Thymus (tissue), 11 donors: ENCODE measurements at regions not wholly inside any gene's neighbourhood (a gene's known extent, or its start where the extent isn't known, plus 50 kb on each side); places are given as distances from the start of the nearest gene placed in this dataset.
"Not testable (repeated sequence)": the region's sequence is repeated elsewhere in the genome, so short reads cannot be mapped to it uniquely, and the experiment has no call there.

Experiments
- DNase-seq, 9 donors: peaks; one replicate each; pipeline ENCODE4 v3.0.0-alpha.2; 2013; ENCODE audit warnings: low spot score in 9 of 9, low read depth in 6 of 9, missing footprints in 1 of 9
- H3K27ac ChIP-seq, 2 donors: one replicate each; pipeline ENCODE4 v1.5.1; 2013; ENCODE audit warnings: control low read depth in 1 of 2, low read depth in 1 of 2, low read length in 1 of 2, mild to moderate bottlenecking in 1 of 2, moderate library complexity in 1 of 2
- H3K27me3 ChIP-seq, 2 donors: one replicate each; pipeline ENCODE4 v1.5.1; 2013; ENCODE audit warnings: low read length in 1 of 2; ENCODE audit not compliant: control insufficient read depth in 2 of 2, insufficient read depth in 1 of 2
- H3K36me3 ChIP-seq, 2 donors: one replicate each; pipeline ENCODE4 v1.5.1; 2013; ENCODE audit warnings: low read length in 1 of 2, mild to moderate bottlenecking in 1 of 2, moderate library complexity in 1 of 2; ENCODE audit not compliant: control insufficient read depth in 2 of 2, insufficient read depth in 2 of 2
- H3K4me1 ChIP-seq, 2 donors: one replicate each; pipeline ENCODE4 v1.5.1; 2013; ENCODE audit warnings: low read length in 2 of 2; ENCODE audit not compliant: control insufficient read depth in 2 of 2, insufficient read depth in 2 of 2
- H3K4me3 ChIP-seq, 2 donors: one replicate each; pipeline ENCODE4 v1.5.1; 2013; ENCODE audit warnings: low read length in 2 of 2, control low read depth in 1 of 2, mild to moderate bottlenecking in 1 of 2
- H3K9me3 ChIP-seq, 2 donors: one replicate each; pipeline ENCODE4 v1.5.1; 2013; ENCODE audit warnings: low read length in 1 of 2, mild to moderate bottlenecking in 1 of 2; ENCODE audit not compliant: control insufficient read depth in 2 of 2, insufficient read depth in 1 of 2
- WGBS: extraction: QIAGEN DNeasy Blood & Tissue Kit; methylation state at CpG from one replicate; pipeline ENCODE4 v1.1.7; 2013; 5-methylcytosine and 5-hydroxymethylcytosine counted together
- donor health status: healthy.

DNA sequence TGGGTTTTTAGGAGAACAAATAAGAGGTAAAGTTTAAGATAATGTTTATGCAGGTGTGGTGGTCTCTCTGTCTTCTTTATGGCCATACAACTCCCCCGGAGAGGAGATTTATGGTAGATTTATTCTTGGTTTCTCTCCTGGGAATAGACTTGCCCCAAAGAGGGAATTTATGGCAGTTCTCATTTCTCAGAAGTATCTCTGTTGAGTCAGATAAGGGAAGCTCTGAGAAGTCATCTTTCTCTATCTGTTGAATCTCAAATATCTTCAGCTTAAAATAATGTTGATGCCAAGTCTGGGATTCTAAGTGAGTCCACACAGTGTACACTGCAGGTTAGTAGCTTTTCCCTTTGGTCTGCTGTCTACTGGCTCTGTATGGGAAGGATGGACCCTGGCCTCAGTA, 276.4 kb upstream of the PLET1 start:
- Histone ChIP-seq H3K9me3 (no peaks in the 10 kb centered on the region), H3K36me3 (no peaks in the 10 kb centered on the region), H3K4me1 (peaks cover 0 to 7% of the 10 kb centered on the region in 2 donors), H3K27ac (no peak overlapping the region), H3K27me3 (no peaks in the 10 kb centered on the region), H3K4me3 (no peak overlapping the region)
- no peak for DNase-seq
- WGBS = 69% methylated on average over 1 of the region's 1 CpG

DNA sequence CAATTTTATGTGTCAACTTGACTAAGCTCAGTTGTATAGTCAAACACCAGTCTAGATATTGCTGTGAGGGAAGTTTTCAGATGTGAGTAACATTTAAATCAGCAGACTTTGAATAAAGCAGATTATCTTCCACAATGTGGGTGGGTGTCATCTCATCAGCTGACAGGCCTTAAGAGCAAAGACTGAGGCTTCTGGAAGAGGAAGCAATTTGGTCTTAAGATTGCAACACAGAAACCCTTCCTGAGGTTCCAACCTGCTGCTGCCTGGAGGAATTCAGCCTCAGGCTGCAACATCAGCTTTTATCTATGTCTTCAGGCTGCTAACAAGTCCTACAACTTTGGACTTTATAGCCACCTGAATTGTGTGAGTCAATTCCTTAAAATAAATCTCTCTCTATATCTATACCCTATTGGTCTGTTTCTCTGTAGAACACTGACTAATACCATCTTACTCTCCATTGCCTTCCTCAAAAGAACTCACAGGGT, 277.2 kb upstream of the PLET1 start:
- H3K4me1 ChIP-seq = peaks cover 0 to 7% of the 10 kb centered on the region in 2 donors
- no peaks in the 10 kb centered on the region for H3K36me3 ChIP-seq
- no peaks in the 10 kb centered on the region for H3K9me3 ChIP-seq
- no peaks in the 10 kb centered on the region for H3K27me3 ChIP-seq
- H3K4me3 ChIP-seq = no peak overlapping the region
- H3K27ac ChIP-seq = no peak overlapping the region
- no peak for DNase-seq

DNA sequence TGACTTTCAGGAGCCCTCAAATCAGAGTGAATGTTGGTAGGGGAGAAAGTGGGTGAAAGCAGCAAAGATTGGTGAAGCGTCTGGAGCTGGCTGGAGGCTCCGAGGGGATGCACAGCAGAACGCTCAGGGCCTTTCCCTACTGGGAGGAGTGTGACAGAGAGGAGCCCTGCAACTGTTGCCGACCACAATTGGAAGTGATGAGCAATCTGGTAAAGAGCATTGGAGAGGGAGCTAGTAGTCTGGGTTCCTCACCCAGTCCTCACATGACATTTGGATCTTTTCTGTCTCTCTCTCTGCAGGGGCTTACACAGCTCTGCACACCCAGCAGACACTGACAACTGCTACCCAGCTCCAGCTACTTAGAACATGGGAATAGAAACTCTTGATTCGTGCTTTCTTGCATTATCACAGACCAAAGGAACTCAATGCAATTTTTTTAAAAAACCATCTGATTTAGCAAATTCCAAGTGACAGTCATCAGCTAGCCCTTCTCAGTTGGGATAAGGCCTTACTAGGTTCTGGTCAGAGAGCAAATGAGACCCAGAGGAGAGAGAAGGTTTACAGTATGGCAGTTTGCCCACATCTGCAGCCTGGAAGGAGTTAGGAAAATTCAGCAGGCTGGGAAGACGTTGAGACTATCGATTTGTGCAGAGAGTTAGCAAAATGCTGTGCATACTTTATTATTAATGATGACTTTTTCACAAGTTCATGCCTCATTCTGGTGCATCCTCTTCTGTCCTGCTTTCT, 278.0 kb upstream of the PLET1 start:
- WGBS = 94% methylated on average over 7 of the region's 7 CpGs
- Histone ChIP-seq H3K27me3 (no peaks in the 10 kb centered on the region), H3K4me3 (no peak overlapping the region), H3K27ac (no peak overlapping the region), H3K9me3 (no peaks in the 10 kb centered on the region), H3K36me3 (no peaks in the 10 kb centered on the region), H3K4me1 (peaks cover 0 to 7% of the 10 kb centered on the region in 2 donors)
- DNase-seq = no peak

DNA sequence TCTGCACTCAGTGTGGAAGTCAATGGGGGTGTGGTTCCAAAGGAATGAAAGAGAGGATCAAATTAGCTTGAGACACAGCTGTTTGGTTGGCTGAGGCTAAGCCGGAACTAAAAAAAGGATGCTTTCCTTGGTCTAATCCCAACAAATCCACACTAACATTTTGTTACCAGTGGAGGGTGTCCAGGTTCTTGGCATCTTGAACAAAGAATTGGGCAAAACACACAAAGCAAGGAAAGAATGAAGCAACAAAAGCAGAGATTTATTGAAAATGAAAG, 278.6 kb upstream of the PLET1 start:
- not testable (repeated sequence) for H3K4me1 ChIP-seq, H3K9me3 ChIP-seq, H3K4me3 ChIP-seq, DNase-seq, H3K27ac ChIP-seq, H3K27me3 ChIP-seq, H3K36me3 ChIP-seq
- 97% methylated on average over 1 of the region's 1 CpG for WGBS

DNA sequence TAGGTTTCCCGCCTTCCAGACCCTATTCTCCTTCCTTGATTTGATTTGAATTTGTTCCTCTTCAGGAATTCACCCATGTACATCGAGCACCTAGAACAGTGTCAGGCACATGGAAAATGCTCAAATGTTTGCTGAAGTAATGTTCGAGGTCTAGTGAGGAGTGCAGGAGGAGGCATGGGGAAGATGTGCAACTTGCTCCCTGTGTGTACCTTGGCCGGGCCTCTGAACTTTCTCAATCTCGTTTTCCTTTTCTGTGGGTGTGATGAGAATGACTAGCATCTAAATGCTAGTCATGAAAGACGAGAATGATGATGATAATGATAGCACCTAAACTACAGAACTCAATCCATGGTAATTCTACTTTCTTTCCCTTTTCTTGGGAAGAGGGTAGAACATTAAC, 279.1 kb upstream of the PLET1 start:
- WGBS = 93% methylated on average over 6 of the region's 6 CpGs
- Histone ChIP-seq H3K36me3 (no peaks in the 10 kb centered on the region), H3K27ac (no peak overlapping the region), H3K4me1 (peaks cover 0 to 5% of the 10 kb centered on the region in 2 donors), H3K4me3 (no peak overlapping the region), H3K9me3 (no peaks in the 10 kb centered on the region), H3K27me3 (no peaks in the 10 kb centered on the region)
- DNase-seq = no peak

DNA sequence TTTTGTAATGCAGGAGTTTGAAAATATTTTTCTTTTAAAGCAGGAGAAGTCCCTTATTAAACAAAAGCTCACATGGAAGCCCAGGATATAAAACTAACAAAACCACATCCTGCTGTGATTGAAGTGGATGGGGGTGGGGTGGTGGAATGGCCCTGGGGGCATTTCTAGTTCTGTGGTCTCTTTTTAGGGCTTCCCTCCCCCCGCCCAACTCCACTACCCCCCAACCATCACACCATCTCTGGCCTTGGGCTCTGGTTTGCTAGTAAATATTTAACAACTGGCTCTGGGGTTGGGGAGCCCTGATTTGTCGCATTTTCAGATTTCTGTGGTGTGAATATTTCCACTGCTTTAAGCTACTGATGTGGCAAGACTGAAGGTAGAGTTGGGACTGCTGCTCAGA, 279.6 kb upstream of the PLET1 start:
- 68% methylated on average over 2 of the region's 2 CpGs for WGBS
- Histone ChIP-seq H3K27ac (no peak overlapping the region), H3K9me3 (no peaks in the 10 kb centered on the region), H3K36me3 (no peaks in the 10 kb centered on the region), H3K27me3 (no peaks in the 10 kb centered on the region), H3K4me3 (no peak overlapping the region), H3K4me1 (peaks cover 0 to 3% of the 10 kb centered on the region in 2 donors)
- no peak for DNase-seq

DNA sequence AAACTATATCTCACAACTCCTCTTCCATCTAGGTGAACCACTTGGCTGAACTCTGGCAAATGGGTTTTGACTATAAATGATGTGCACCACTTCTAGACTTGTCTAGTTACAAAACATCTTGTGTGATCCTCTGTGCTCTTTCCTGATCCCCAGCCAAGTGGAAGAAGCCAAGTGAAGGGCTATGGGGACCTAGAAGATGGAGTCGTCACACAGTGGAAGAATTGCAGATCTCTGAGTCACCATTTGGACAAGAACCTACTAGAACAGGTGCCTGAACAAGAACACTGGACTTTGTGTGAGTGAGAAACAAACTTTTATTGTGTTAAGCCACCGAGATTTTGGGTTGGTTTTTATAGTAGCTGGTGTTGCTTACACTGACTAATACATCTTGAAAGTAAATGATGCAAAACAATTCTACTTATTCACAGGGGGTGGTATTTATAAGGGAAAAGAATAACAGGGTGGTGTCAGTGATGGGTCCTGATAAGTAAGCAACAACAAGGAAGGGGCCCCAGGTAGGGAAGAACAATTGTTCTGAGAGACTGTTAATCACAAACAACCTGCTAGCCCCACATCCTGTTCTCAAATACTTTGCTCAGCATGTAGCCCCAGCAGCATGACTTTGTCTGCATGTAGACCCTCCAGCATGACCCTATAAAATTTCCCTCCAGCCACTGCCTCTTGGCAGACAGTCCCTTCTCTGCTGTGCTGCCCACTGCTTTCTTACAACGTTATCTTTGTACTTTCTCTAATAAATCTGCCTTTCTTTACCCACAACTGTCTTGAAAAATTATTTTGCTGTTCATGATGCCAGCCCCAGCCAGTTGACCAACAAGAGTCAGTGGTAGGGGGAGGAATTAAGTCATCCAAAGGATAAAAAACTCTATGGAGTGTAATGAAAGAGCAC, 280.7 kb upstream of the PLET1 start:
- WGBS = 89% methylated on average over 3 of the region's 3 CpGs
- H3K9me3 ChIP-seq = no peaks in the 10 kb centered on the region
- no peak for DNase-seq
- H3K27ac ChIP-seq = no peak overlapping the region
- peaks cover 0 to 3% of the 10 kb centered on the region in 2 donors for H3K4me1 ChIP-seq
- no peaks in the 10 kb centered on the region for H3K27me3 ChIP-seq
- no peak overlapping the region for H3K4me3 ChIP-seq
- no peaks in the 10 kb centered on the region for H3K36me3 ChIP-seq

DNA sequence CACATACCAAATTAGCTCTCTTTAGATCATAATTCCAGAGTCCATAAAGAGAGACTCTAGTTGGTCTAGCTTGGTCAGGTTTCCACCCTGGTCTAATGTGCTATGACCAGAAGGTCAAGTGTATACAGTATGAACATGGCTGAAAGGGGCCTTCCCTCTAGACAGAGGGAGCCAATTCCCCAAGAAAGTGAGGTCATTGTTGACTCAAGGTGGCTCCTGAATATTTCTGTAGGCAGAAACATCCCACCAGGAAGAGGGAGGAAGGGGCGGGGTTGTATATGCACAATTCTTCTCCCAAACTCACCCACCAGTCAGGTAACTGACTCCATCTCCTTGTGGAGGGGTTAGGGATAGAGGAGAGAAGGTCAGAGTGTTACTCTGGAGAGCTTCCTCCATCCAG, 281.8 kb upstream of the PLET1 start:
- H3K27me3 ChIP-seq = no peaks in the 10 kb centered on the region
- H3K4me3 ChIP-seq = no peak overlapping the region

DNA sequence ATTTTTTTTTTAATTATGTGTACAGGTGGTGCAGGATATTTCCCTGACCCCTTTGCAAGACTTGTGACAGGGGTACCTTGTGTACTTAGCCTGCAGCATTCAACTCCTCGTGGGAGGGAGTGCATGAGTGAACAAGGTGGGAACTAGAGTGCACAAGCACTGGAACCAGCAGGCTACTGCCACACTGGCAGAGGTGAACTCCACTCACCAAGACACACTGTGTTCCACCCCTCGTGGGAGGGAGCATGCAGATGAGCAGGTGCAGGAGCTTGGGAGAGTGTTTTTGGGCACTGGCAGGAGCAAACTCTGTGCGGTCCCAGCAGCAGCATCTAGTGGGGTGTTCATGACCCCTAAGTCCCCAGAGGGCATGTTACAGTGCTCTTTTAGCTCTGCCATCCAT, 282.7 kb upstream of the PLET1 start:
- H3K36me3 ChIP-seq = no peaks in the 10 kb centered on the region
- peaks cover 0 to 3% of the 10 kb centered on the region in 2 donors for H3K4me1 ChIP-seq
- no peak overlapping the region for H3K4me3 ChIP-seq
- no peak for DNase-seq
- WGBS = 86% methylated on average over 3 of the region's 3 CpGs
- H3K27ac ChIP-seq = no peak overlapping the region
- H3K27me3 ChIP-seq = no peaks in the 10 kb centered on the region
- no peaks in the 10 kb centered on the region for H3K9me3 ChIP-seq

More for the DNA sequence above, 281.8 kb upstream of the PLET1 start:
- H3K27ac ChIP-seq = no peak overlapping the region
- peaks cover 0 to 3% of the 10 kb centered on the region in 2 donors for H3K4me1 ChIP-seq
- 93% methylated on average over 1 of the region's 1 CpG for WGBS
- H3K9me3 ChIP-seq = no peaks in the 10 kb centered on the region
- no peaks in the 10 kb centered on the region for H3K36me3 ChIP-seq
- DNase-seq = no peak
